Loucy (cell line): ENCODE measurements at regions not wholly inside any gene's neighbourhood (a gene's known extent, or its start where the extent isn't known, plus 50 kb on each side); places are given as distances from the start of the nearest gene placed in this dataset.

Source experiments
- CTCF ChIP-seq: fragments of 200-600 bp; sonication (generic); conservative IDR thresholded peaks from 2 replicates; pipeline ENCODE4 v1.5.1; 2014; ENCODE audit warnings: mild to moderate bottlenecking, antibody characterized with exemption, low read length
- EZH2phosphoT487 ChIP-seq: fragments of 200-600 bp; IDR thresholded peaks from 2 replicates; pipeline ENCODE4 v1.6.1; 2018; ENCODE audit warnings: antibody characterized with exemption, mild to moderate bottlenecking, moderate library complexity, borderline replicate concordance

GRCh38 chr10:4775808-4776207 lies 50.2 kb upstream of the AKR1E2 start:
- TF ChIP-seq CTCF (no peak), EZH2phosphoT487 (no peak)
